ENCODE measurements at regions not wholly inside any gene's neighbourhood (a gene's known extent, or its start where the extent isn't known, plus 50 kb on each side); places are given as distances from the start of the nearest gene placed in this dataset.

- H3K36me3 ChIP-seq (ENCODE audit: insufficient read depth, low read depth, low read length) = no peaks in the 10 kb centered on the region
- peak overlapping the region; percentile 46; the same call in 1 of the 2 replicates for H3K4me3 ChIP-seq (ENCODE audit: low read length)
- no peaks in the 10 kb centered on the region for H3K9me3 ChIP-seq (ENCODE audit: insufficient read depth, low read depth, low read length)
- H3K4me1 ChIP-seq (ENCODE audit: insufficient read depth, low read length) = no peaks in the 10 kb centered on the region
- H3K9ac ChIP-seq (ENCODE audit: low read depth, low read length) = no peak overlapping the region
- H3K27ac ChIP-seq (ENCODE audit: low read length) = no peak overlapping the region
- peaks cover 70% of the 10 kb centered on the region for H3K27me3 ChIP-seq (ENCODE audit: insufficient read depth, low read length)
These were observed 142.1 kb upstream of the PDE10A start for GRCh38 chr6:165805067-165805555.

- Histone ChIP-seq H3K4me1 (ENCODE audit: insufficient read depth, low read length) (no peaks in the 10 kb centered on the region), H3K27ac (ENCODE audit: low read length) (no peak overlapping the region), H3K36me3 (ENCODE audit: insufficient read depth, low read depth, low read length) (no peaks in the 10 kb centered on the region), H3K4me3 (ENCODE audit: low read length) (peak overlapping the region; percentile 46; the same call in 1 of the 2 replicates), H3K9me3 (ENCODE audit: insufficient read depth, low read depth, low read length) (no peaks in the 10 kb centered on the region), H3K27me3 (ENCODE audit: insufficient read depth, low read length) (peaks cover 70% of the 10 kb centered on the region), H3K9ac (ENCODE audit: low read depth, low read length) (no peak overlapping the region)
These were observed 141.5 kb upstream of the PDE10A start for GRCh38 chr6:165804331-165805066.

DNA sequence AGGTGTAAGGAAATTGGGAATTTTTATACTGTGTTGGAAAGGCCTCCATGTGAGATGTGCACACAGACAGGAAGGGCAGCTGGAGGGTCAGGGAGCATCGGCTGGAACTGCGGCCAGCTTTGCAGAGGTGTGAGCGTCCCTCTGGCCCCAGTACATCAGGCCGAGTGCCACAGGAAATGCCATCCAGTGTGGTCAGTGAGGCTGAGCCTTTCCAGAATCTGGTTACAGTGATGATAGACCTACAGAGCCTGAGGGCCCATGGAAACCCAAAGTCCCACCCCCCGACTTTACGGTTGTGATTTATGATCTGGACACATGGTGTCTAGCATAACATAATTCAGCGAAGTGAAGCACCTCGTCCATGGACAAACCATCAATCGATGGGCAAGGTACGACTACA is 137.3 kb upstream of the PDE10A start:
- Histone ChIP-seq H3K27me3 (ENCODE audit: insufficient read depth, low read length) (peaks cover 38% of the 10 kb centered on the region), H3K9ac (ENCODE audit: low read depth, low read length) (no peak overlapping the region), H3K4me1 (ENCODE audit: insufficient read depth, low read length) (no peaks in the 10 kb centered on the region), H3K27ac (ENCODE audit: low read length) (no peak overlapping the region), H3K9me3 (ENCODE audit: insufficient read depth, low read depth, low read length) (no peaks in the 10 kb centered on the region), H3K36me3 (ENCODE audit: insufficient read depth, low read depth, low read length) (no peaks in the 10 kb centered on the region), H3K4me3 (ENCODE audit: low read length) (no peak overlapping the region)

DNA sequence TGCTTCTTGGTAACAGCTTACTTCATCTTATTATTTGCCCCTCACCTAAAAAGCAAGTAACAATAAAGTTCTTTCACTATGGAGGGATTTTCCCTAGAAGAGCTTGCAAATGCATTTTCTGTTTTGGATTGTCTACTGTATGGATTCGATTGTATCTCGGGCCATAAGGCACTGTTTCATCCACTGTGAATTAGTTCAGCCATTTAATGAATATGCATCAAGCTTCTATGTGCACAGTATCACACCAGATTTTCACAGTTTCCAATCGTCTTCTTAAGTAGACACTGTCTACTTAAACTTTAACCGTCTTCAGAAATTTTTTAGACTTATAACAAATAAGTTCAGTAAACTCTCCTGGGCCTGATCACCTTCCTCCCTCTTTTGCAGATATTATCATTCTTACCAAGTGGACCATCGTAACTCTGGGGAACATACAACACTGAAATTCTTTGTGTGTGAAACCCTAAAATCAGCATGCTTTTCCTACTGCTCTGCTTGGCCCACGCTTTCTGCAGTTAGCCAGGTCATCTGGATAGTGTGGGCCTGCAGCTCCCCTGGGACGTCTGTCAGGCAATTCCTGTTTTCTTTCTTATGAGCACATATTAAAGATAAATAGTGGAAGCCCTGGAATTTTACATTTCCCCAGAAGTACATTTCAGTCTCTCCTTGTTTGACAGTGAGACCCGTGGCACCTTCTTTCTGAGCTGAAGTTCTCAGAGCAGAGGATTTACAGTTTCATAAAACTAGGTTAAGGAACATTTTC is 136.5 kb upstream of the PDE10A start:
- Histone ChIP-seq H3K4me3 (ENCODE audit: low read length) (no peak overlapping the region), H3K4me1 (ENCODE audit: insufficient read depth, low read length) (no peaks in the 10 kb centered on the region), H3K27ac (ENCODE audit: low read length) (no peak overlapping the region), H3K9ac (ENCODE audit: low read depth, low read length) (no peak overlapping the region), H3K9me3 (ENCODE audit: insufficient read depth, low read depth, low read length) (no peaks in the 10 kb centered on the region), H3K36me3 (ENCODE audit: insufficient read depth, low read depth, low read length) (no peaks in the 10 kb centered on the region), H3K27me3 (ENCODE audit: insufficient read depth, low read length) (peaks cover 30% of the 10 kb centered on the region)

GRCh38 chr6:165798991-165799390 is 135.9 kb upstream of the PDE10A start:
- Histone ChIP-seq H3K27ac (ENCODE audit: low read length) (no peak overlapping the region), H3K4me3 (ENCODE audit: low read length) (no peak overlapping the region), H3K36me3 (ENCODE audit: insufficient read depth, low read depth, low read length) (no peaks in the 10 kb centered on the region), H3K4me1 (ENCODE audit: insufficient read depth, low read length) (no peaks in the 10 kb centered on the region), H3K9ac (ENCODE audit: low read depth, low read length) (no peak overlapping the region), H3K27me3 (ENCODE audit: insufficient read depth, low read length) (peaks cover 24% of the 10 kb centered on the region), H3K9me3 (ENCODE audit: insufficient read depth, low read depth, low read length) (no peaks in the 10 kb centered on the region)

DNA sequence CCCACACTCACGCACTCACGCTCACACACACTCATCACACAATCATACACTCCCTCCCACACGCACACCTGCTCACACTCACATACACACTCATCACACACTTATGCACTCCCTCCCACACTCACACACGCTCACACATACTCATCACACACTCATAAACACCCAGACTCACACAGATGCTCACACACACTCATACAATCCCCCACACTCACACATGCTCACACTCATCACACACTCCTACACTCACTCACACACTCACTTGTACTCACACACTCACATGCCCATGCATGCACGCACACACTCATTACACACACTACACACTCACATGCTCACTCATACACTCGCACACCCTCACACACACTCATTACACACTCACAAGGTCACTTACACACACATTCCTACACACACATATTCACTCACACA is 131.1 kb upstream of the PDE10A start:
- H3K36me3 ChIP-seq (ENCODE audit: insufficient read depth, low read depth, low read length) = no peaks in the 10 kb centered on the region
- H3K27ac ChIP-seq (ENCODE audit: low read length) = no peak overlapping the region
- H3K4me1 ChIP-seq (ENCODE audit: insufficient read depth, low read length) = no peaks in the 10 kb centered on the region
- H3K9ac ChIP-seq (ENCODE audit: low read depth, low read length) = no peak overlapping the region
- H3K9me3 ChIP-seq (ENCODE audit: insufficient read depth, low read depth, low read length) = no peaks in the 10 kb centered on the region
- no peak overlapping the region for H3K4me3 ChIP-seq (ENCODE audit: low read length)
- H3K27me3 ChIP-seq (ENCODE audit: insufficient read depth, low read length) = no peaks in the 10 kb centered on the region

GRCh38 chr6:165793287-165793825 is 130.3 kb upstream of the PDE10A start:
- Histone ChIP-seq H3K4me1 (ENCODE audit: insufficient read depth, low read length) (no peaks in the 10 kb centered on the region), H3K27ac (ENCODE audit: low read length) (no peak overlapping the region), H3K9ac (ENCODE audit: low read depth, low read length) (no peak overlapping the region), H3K9me3 (ENCODE audit: insufficient read depth, low read depth, low read length) (no peaks in the 10 kb centered on the region), H3K36me3 (ENCODE audit: insufficient read depth, low read depth, low read length) (no peaks in the 10 kb centered on the region), H3K4me3 (ENCODE audit: low read length) (no peak overlapping the region), H3K27me3 (ENCODE audit: insufficient read depth, low read length) (no peaks in the 10 kb centered on the region)

DNA sequence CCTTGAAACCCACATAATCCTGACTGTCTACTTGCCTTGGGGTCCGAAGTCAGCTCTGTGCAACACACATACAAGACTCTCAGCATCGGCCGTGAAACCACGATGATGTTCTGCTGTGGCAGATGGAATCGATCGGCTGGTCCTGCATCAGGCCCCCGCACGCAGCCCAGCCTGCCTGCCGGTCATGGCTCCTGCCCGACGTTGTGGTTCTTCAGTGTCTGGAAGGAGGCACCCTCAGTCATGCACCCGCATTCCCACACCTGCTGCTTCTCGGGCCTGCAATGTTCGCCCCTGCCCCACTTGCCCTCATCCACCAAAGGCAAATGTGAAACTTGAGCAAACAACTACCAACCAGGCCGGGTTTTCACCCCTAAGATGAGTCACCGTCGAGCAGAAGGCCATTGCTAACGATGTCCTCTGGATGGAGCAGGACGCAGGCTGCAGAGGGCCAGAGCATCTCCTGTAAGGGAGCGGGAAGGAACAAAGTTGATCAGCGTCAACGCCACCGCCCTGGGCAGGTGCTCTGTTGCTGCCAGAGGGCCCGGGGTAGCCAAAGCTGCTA is 128.9 kb upstream of the PDE10A start:
- Histone ChIP-seq H3K36me3 (ENCODE audit: insufficient read depth, low read depth, low read length) (no peaks in the 10 kb centered on the region), H3K9ac (ENCODE audit: low read depth, low read length) (no peak overlapping the region), H3K4me1 (ENCODE audit: insufficient read depth, low read length) (no peaks in the 10 kb centered on the region), H3K9me3 (ENCODE audit: insufficient read depth, low read depth, low read length) (no peaks in the 10 kb centered on the region), H3K4me3 (ENCODE audit: low read length) (no peak overlapping the region), H3K27ac (ENCODE audit: low read length) (no peak overlapping the region), H3K27me3 (ENCODE audit: insufficient read depth, low read length) (no peaks in the 10 kb centered on the region)

DNA sequence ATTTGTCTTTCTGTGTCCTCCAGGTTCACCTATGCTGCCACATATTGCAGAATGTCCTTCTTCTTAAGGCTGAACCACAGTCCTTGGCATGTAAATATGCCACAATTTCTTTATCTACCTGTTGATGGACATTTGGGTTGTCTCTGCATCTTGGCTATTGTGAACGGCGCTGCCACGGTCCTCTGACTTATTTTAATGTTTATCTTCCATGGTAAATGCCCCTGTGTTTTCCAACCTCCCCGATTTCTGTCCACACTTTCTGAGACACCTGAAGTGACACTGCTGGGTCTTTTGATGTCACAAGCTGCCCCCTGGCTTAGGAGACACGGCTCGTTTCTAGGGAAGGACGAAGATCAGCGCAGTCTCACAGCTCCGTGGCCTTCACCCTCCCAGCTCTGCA is 128.3 kb upstream of the PDE10A start:
- H3K4me1 ChIP-seq (ENCODE audit: insufficient read depth, low read length) = no peaks in the 10 kb centered on the region
- H3K9me3 ChIP-seq (ENCODE audit: insufficient read depth, low read depth, low read length) = no peaks in the 10 kb centered on the region
- no peak overlapping the region for H3K4me3 ChIP-seq (ENCODE audit: low read length)
- H3K27me3 ChIP-seq (ENCODE audit: insufficient read depth, low read length) = no peaks in the 10 kb centered on the region
- no peaks in the 10 kb centered on the region for H3K36me3 ChIP-seq (ENCODE audit: insufficient read depth, low read depth, low read length)
- H3K9ac ChIP-seq (ENCODE audit: low read depth, low read length) = no peak overlapping the region
- H3K27ac ChIP-seq (ENCODE audit: low read length) = no peak overlapping the region

DNA sequence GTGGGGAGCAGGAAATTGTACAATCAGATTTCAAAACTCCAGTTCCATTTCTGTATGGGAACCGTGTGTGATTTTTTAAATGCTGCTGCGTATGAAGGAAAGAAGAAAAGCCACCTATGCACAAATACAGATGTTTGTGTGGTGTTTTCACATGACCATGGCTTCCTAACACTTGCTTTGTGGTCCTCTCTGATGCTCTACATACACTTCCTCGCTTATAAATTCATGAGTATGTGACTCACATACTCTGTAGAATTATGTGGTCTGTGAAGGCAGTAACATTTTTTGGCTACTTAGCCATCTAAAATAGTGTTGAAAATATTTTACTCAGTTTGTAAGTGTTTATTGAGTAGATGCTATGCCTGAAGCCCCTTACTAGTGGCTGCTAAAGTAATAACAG is 119.8 kb upstream of the PDE10A start:
- H3K4me3 ChIP-seq (ENCODE audit: low read length) = no peak overlapping the region
- H3K9ac ChIP-seq (ENCODE audit: low read depth, low read length) = no peak overlapping the region
- H3K27ac ChIP-seq (ENCODE audit: low read length) = no peak overlapping the region
- no peaks in the 10 kb centered on the region for H3K4me1 ChIP-seq (ENCODE audit: insufficient read depth, low read length)
- no peaks in the 10 kb centered on the region for H3K36me3 ChIP-seq (ENCODE audit: insufficient read depth, low read depth, low read length)
- H3K9me3 ChIP-seq (ENCODE audit: insufficient read depth, low read depth, low read length) = no peaks in the 10 kb centered on the region
- H3K27me3 ChIP-seq (ENCODE audit: insufficient read depth, low read length) = no peaks in the 10 kb centered on the region

- Histone ChIP-seq H3K9ac (ENCODE audit: low read depth, low read length) (no peak overlapping the region), H3K36me3 (ENCODE audit: insufficient read depth, low read depth, low read length) (no peaks in the 10 kb centered on the region)
These were observed 119.1 kb upstream of the PDE10A start for GRCh38 chr6:165782134-165782533.

More at GRCh38 chr6:165782134-165782533, 119.1 kb upstream of the PDE10A start:
- Histone ChIP-seq H3K4me3 (ENCODE audit: low read length) (no peak overlapping the region), H3K27me3 (ENCODE audit: insufficient read depth, low read length) (no peaks in the 10 kb centered on the region), H3K9me3 (ENCODE audit: insufficient read depth, low read depth, low read length) (no peaks in the 10 kb centered on the region), H3K4me1 (ENCODE audit: insufficient read depth, low read length) (no peaks in the 10 kb centered on the region), H3K27ac (ENCODE audit: low read length) (no peak overlapping the region)

All from iPS-20b (cell line).